HCEC 1CT (cell line): ENCODE measurements at regions not wholly inside any gene's neighbourhood (a gene's known extent, or its start where the extent isn't known, plus 50 kb on each side); places are given as distances from the start of the nearest gene placed in this dataset.

Experiments used
- DNase-seq: peaks from one replicate; pipeline ENCODE4 v3.0.0-alpha.2; 2017

GRCh38 chr14:53331247-53331646, 178.1 kb upstream of the DDHD1 start:
- peak; percentile 82 for DNase-seq

- no peak for DNase-seq
Observed at GRCh38 chr14:53330441-53330840, 177.3 kb upstream of the DDHD1 start.

GRCh38 chr14:53328841-53329240, 175.7 kb upstream of the DDHD1 start:
- no peak for DNase-seq

DNA sequence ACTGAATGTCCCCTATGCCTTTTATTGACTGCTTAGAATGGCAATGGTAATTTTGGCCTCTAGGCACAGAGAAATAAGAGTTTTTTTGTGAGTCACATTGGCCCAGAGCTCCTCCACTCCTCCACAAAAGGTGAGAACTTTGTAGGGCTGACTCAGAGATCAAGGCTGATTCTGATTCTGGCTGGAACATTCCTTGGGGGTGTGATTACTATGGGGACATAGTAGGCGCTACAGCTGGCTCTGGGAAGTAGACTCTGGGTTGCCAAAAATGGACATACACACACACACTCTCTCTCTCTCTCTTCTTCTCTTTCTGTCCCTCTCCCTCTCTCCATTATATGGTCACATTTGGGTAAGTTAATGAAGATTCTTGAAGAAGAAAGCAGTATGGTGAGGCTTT, 174.6 kb upstream of the DDHD1 start:
- DNase-seq = peak; percentile 72

GRCh38 chr14:53325176-53325806, 172.2 kb upstream of the DDHD1 start:
- no peak for DNase-seq

GRCh38 chr14:53316504-53316903, 163.4 kb upstream of the DDHD1 start:
- no peak for DNase-seq

DNA sequence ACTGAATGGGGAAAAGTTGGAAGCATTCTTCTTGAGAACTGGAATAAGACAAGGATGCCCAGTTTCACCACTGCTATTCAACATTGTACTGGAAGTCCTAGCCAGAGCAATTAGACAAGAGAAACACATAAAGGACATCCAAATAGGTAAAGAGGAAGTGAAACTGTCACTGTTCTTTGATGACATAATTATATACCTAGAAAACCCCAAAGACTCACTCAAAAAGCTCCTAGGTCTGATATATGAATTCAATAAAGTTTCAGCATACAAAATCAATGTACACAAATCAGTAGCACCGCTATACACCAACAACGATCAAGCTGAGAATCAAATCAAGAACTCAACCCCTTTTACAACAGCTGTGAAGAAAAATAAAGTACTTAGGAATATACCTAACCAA, 157.3 kb upstream of the DDHD1 start:
- no peak for DNase-seq

DNA sequence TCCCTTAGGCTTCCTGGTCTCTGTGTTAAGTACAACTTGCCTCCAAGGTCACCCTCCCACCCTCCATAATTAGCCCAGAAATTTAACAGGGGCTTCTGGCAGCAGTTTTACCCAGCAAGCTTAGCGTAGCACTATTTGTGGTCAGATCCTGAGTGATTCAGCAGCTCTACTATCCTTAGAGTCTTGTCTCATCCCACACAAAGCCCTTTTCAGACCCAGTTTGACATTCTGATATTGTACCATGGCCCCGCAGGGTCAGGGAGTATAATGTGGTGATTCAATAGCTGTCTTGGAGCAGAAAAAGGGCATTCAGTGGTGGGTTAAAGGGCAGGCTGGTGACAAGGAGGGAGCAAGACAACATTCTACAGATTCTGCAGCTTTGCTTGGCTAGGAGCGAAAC, 153.8 kb upstream of the DDHD1 start:
- peak; percentile 17 for DNase-seq

- peak; percentile 41 for DNase-seq
Observed at GRCh38 chr14:53306267-53306721, 153.2 kb upstream of the DDHD1 start.

GRCh38 chr14:53304726-53305381, 151.7 kb upstream of the DDHD1 start:
- DNase-seq = peak; percentile 59

DNA sequence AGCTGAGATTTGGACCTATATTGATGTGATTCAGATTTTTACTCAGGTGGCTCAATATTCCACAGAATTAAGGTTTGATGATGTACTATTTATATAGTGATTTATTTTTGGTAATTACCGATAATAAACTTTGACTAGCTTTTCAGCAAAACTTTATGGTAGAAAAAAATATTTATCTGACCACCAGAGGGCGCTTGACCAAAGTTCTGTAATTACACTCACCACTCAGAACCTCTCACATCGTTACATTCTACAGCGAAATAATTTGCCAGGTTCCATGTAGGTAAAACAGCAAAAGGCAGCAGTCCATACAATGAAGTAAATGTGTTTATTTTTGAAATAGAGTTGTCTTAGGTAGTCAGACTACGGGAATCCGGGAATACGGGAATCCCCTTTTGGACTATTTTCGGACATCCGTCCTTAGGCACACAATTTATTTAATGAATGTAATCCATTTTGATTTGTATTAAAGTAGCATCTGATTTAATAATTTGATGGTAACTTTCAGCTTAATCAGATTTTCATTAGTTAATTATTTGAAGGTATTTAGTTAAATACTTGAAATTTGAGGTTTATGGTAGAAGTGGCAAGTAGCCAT, 143.0 kb upstream of the DDHD1 start:
- DNase-seq = peak; percentile 18

DNA sequence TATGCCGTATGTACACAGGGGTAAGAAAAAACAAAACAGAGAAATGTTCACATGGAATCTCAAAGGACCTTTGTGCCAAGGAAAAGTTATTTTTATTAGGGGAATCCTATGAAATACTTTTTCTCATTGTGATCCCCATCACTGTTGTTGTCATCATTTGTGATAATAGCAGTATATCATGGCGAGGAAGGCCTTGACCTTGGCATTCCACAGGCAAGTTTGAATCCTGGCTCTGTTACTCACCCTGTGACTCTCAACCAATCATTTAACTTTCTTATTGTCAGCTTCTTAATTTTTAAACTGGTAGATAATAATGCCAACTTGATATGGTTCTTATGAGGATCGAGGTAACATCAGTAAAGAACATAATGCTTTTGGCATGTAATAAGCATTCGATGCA, 142.2 kb upstream of the DDHD1 start:
- no peak for DNase-seq

DNA sequence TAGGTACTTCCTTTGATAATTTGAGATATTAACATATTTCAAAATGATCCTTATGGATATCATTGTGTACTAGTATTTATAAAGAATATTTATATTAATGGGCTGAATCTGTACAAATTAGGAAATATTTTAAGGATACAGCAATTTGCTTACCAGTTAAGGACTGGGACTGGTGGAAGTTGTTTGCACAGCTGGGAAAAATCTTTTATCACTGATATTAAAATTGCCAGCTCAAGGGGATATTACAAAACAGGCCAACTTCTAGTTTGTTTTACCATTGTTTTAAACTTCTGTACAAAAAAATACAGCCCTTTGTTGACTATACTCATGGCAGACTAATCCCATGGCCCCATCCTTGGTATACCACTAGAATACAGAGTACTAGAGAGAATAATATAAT, 133.2 kb upstream of the DDHD1 start:
- no peak for DNase-seq

GRCh38 chr14:53285821-53286220, 132.7 kb upstream of the DDHD1 start:
- peak; percentile 37 for DNase-seq

DNA sequence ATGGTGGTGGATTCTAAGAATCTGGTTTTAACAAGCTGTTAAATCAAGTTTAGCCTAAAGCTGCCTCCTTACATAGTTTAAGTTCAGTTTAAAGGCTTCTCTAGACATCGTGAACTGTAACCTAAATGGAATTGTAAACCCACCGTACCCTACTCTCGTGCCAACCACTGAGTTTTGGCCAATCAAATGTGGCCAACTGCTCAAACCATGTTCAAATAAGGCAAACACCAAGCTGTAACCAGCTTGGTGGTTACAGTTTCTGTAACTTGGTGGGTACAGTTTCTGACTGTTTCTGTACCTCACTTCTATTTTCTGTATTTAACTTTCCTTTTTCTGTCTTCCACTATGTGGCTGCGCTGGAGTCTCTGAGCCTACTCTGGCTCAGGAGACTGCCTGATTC, 131.9 kb upstream of the DDHD1 start:
- no peak for DNase-seq

DNA sequence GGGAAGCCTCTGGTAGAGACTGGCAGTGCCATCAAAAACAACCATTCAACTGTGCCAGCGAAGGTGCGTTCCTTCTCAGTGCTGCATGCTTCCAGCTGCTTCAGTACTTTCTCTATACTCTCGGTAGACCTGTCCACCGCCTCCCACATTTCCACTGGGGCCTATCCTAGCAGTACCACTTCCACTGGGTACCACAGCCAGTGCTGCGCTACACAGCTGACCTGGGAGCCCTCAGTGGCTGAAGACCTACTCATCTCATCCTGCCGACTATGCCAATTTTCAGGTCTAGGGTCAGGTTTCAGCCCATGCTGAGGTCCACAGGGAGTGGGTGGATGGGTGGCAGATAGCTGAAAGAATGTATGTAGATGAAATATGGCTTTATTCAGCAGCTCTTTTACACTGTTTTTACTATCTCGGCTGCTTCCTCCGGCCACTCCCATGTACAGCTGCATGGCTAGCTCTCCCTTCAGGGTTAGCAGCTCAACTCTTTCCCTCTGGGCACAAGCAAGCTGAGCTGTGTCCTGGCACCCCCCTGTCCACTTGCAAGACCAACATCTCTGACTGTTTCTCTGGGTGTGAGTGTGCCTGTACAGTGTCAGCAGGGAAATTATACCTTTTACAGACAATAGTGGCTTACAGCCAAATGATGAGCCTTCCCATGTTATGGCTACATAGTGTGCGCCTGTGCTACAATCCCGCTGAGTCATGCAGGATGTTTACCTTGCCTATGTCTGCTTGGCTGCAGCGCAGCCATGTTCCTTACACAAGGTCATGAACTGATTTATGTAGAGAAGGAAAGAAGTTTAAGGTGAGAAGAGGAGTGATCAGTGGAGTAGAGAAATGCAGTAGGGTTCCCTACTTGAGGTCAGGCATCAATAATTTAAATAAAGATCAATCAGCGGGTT, 125.7 kb upstream of the DDHD1 start:
- peak; percentile 61 for DNase-seq

DNA sequence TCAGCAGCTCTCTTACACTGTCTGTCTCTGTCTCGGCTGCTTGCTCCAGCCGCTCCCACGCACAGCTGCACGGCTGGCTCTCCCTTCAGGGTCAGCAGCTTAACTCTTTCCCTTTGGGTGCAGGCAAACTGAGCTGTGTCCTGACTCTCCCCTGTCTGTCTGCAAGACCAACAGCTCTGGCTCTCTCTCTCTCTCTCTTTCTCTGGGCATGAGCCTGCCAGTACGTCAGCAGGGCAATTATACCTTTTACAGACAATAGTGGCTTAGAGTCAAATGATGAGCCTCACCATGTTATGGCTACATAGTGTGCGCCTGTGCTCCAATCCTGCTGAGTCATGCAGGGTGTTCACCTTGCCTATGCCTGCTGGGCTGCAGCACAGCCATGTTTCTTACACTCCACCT, 120.5 kb upstream of the DDHD1 start:
- no peak for DNase-seq

GRCh38 chr14:53265025-53265424, 111.9 kb upstream of the DDHD1 start:
- no peak for DNase-seq

- no peak for DNase-seq
Observed at GRCh38 chr14:53260928-53261327, 107.8 kb upstream of the DDHD1 start.

- no peak for DNase-seq
Observed at GRCh38 chr14:53260286-53260685, 107.2 kb upstream of the DDHD1 start.

DNA sequence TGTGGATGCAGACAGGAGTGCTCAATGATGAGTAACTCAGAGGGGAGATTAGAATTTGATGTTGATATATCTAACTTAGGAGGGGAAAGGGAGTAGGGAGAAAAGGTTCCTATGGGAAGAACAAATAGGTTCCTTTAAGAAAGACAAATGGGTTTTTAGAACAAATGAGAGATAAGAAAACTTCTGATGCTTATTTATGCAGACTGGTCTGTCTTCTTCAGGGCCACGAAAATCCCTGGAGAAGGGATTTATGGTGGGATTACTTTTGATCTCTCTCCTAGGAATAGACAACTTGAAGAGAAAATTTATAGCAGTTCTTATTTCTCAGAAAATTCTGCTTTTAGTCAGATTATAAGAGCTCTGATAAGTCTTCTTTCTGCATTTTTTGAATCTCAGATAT, 99.0 kb upstream of the DDHD1 start:
- DNase-seq = no peak

GRCh38 chr14:53249059-53249458, 95.9 kb upstream of the DDHD1 start:
- DNase-seq = peak; percentile 8

GRCh38 chr14:53247596-53248370, 94.7 kb upstream of the DDHD1 start:
- DNase-seq = no peak
